Mesothelial cell of epicardium (in vitro differentiated cells): ENCODE measurements at regions not wholly inside any gene's neighbourhood (a gene's known extent, or its start where the extent isn't known, plus 50 kb on each side); places are given as distances from the start of the nearest gene placed in this dataset.
"Not testable (repeated sequence)": the region's sequence is repeated elsewhere in the genome, so short reads cannot be mapped to it uniquely, and the experiment has no call there.

Source experiments
- DNase-seq, 2 experiments: peaks; one replicate each; pipeline ENCODE4 v3.0.0; 2021; ENCODE audit warnings: low spot score in 2 of 2; ENCODE audit not compliant: unreplicated experiment in 2 of 2
- H3K27ac Mint-ChIP-seq: 2 replicates; pipeline ENCODE4 v1.8.0; 2021; ENCODE audit warnings: mixed read lengths
- H3K27me3 Mint-ChIP-seq: 2 replicates; pipeline ENCODE4 v1.8.0; 2021; ENCODE audit warnings: low read depth, mixed read lengths
- H3K36me3 Mint-ChIP-seq: 2 replicates; pipeline ENCODE4 v1.8.0; 2021; ENCODE audit warnings: mixed read lengths
- H3K4me1 Mint-ChIP-seq: 2 replicates; pipeline ENCODE4 v1.8.0; 2021; ENCODE audit warnings: mixed read lengths
- H3K4me3 Mint-ChIP-seq: 2 replicates; pipeline ENCODE4 v1.8.0; 2021; ENCODE audit warnings: mild to moderate bottlenecking, moderate library complexity, mixed read lengths
- H3K9me3 Mint-ChIP-seq: 2 replicates; pipeline ENCODE4 v1.8.0; 2021; ENCODE audit warnings: mixed read lengths
- CTCF ChIP-seq: fragments of 200-600 bp; sonication (generic); IDR thresholded peaks from one replicate; pipeline ENCODE4 v1.5.0; 2021; ENCODE audit warnings: antibody characterized with exemption; ENCODE audit not compliant: unreplicated experiment

DNA sequence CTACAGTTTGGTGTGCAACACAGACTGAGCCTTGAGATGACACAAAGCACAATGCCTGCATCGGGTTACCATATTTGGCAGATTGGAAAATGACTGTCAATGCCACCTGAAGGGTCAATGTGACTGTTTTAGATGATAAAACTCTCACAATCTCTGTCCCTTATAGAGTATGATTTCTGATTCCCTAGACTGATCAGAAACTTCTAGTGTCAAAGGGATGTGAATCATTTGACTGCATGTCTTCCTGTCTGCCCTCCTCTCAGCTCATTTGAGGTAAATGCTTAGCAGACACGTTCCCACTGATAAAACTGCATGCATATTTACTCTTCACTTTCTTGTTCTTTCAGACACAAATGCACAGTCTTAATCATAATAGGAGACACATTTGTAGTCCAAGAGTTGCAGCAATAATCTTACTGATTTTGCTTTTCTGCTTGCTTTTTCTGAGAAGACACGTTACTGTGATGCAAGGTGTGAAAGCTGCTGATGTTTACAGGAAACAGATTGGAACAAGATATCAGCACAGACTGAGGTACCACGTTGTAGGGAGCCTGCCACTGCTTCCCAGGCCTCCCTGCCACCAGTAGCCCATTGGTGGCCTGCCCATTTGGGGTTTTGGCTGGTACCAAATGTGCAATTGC, 77.8 kb downstream of the GCNT4 start:
- H3K9me3 Mint-ChIP-seq: peaks cover 13% of the 10 kb centered on the region

DNA sequence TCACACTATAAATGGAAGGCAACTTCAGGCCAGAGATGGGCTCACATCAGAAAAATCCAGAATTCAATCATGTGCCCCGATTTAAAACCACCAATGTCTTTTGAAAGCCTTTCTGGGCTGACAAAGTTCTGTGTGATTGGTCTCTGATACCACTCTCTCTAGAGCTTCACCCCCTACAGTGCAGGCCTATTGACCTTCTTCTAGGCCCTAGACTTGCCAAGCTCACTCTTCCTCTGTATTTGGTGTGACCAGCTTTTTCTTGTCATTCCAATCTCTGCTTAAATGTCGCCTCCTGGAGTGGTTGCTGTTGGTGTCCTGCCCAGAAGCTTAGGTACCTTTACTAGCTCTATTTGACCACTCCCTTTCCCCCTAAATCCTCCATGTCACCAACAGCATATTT, 78.7 kb downstream of the GCNT4 start:
- Mint-ChIP-seq H3K27me3 (no peaks in the 10 kb centered on the region), H3K4me3 (no peak overlapping the region), H3K4me1 (peaks cover 10% of the 10 kb centered on the region), H3K9me3 (peaks cover 14% of the 10 kb centered on the region), H3K27ac (no peak overlapping the region), H3K36me3 (peaks cover 2% of the 10 kb centered on the region)
- no peak for TF ChIP-seq CTCF
- DNase-seq: no peak

More for the DNA sequence above, 77.8 kb downstream of the GCNT4 start:
- TF ChIP-seq CTCF: no peak
- Mint-ChIP-seq H3K27me3 (no peaks in the 10 kb centered on the region), H3K4me3 (no peak overlapping the region), H3K27ac (no peak overlapping the region), H3K4me1 (peaks cover 9% of the 10 kb centered on the region), H3K36me3 (peaks cover 2% of the 10 kb centered on the region)
- no peak for DNase-seq

DNA sequence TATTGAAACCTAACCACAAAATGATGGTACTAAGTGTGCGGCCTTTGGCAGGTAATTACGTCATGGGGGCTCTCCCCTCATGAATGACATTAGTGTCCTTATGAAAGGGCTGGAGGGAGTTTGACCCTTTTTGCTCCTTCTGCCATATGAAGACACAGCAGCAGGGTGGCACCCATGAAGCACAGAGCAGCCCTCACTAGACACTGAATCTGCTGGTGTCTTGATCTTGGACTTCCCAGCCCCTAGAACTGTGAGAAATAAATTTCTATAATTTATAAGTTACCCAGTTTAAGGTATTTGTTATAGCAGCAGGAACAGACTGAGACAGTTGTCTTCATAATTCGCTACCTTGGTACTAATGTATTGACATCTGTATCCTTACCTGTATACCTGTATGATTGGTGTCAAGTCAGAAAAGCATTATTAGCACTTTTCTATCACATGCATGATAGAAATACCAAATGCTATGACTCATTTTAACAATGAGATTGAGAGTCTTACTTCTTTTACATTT, 80.4 kb downstream of the GCNT4 start:
- no peak for DNase-seq
- peaks cover 17% of the 10 kb centered on the region for H3K9me3 Mint-ChIP-seq
- H3K4me1 Mint-ChIP-seq: peaks cover 15% of the 10 kb centered on the region
- no peak for TF ChIP-seq CTCF
- H3K4me3 Mint-ChIP-seq: no peak overlapping the region
- peaks cover 2% of the 10 kb centered on the region for H3K36me3 Mint-ChIP-seq
- no peak overlapping the region for H3K27ac Mint-ChIP-seq
- no peaks in the 10 kb centered on the region for H3K27me3 Mint-ChIP-seq

DNA sequence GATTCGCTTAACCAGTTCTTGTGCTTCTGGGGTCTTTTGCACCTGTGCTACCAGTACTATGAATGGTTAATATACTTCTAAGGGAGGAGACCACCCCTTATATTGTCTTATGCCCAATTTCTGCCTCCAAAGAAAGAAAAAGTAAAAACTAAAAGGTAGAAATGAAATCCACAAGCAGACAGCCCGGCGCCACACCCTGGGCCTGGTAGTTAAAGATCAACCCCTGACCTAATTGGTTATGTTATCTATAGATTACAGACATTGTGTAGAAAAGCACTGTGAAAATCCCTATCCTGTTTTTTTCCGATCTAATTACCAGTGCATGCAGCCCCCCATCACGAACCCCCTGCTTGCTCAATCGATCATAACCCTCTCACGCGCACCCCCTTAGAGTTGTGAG, 81.5 kb downstream of the GCNT4 start:
- Mint-ChIP-seq H3K9me3 (peaks cover 16% of the 10 kb centered on the region), H3K4me1 (peaks cover 21% of the 10 kb centered on the region)
- not testable (repeated sequence) for DNase-seq, H3K27me3 Mint-ChIP-seq, H3K27ac Mint-ChIP-seq, H3K36me3 Mint-ChIP-seq, H3K4me3 Mint-ChIP-seq

DNA sequence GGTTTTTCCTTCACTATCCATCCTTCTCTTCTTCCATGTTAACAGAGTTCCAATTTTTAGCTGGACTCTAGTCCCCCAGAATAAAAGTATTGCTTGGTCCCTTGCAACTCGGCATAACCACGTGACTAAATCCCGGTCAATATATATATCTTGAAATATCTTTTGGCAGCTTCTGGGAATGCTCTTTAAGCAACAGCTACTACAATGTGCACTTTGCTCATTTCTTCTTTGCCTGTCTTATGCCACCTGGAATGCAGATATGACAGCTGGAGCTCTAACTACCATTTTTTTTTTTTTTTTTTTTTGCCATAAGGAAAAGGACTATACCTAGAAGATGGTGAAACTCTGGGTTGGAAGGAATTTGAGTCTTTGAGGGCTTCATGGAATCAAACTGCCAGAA, 82.6 kb downstream of the GCNT4 start:
- Mint-ChIP-seq H3K27ac (no peak overlapping the region), H3K27me3 (no peaks in the 10 kb centered on the region), H3K36me3 (no peaks in the 10 kb centered on the region), H3K4me3 (no peak overlapping the region), H3K9me3 (peaks cover 9% of the 10 kb centered on the region), H3K4me1 (peaks cover 26% of the 10 kb centered on the region)
- TF ChIP-seq CTCF: no peak
- DNase-seq: no peak

DNA sequence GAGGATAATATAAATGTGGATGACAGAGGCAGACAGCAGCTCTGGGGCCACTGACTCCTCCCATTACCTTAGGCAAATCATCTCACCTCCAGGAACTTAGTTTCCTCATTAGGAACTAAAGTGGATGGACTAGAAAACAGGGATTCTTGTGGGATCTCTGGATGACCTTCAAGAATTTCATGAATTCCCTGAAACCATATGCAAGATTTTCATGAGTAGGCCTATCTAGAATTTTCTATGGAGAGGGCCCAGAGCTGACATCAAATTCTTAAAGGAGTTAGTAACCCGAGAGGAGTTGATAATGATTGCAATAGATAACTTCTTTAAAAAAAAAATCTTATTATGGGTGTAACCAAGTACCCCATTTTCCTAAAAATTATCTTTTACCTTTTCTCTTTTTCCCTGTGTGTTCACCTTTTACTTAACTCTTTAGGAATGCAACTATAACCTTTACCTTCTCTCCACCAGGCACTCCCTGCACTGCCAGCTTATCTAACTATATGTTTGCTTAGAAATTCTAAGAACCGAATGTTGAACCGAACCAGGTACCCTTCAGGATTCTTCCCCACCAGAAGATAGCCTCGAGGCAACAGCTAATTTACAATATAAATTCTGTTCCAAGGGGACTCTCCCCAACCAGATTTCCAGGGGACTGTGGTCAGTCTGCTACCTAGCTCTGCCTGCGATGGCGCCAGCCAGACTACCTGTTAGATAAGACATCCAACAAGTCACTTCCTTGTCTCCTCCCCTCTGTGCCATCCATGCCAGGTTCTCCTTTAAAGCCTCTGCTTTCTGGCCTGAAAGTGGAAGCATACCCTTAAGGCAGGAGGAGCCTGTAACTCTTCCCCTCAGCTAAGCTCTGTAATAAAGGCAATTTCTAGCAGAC, 86.0 kb downstream of the GCNT4 start:
- peaks cover 7% of the 10 kb centered on the region for H3K9me3 Mint-ChIP-seq
- DNase-seq: no peak
- peak overlapping the region; percentile 74 for H3K27ac Mint-ChIP-seq
- H3K4me3 Mint-ChIP-seq: no peak overlapping the region
- TF ChIP-seq CTCF: no peak
- peaks cover 43% of the 10 kb centered on the region for H3K4me1 Mint-ChIP-seq
- no peaks in the 10 kb centered on the region for H3K27me3 Mint-ChIP-seq
- H3K36me3 Mint-ChIP-seq: no peaks in the 10 kb centered on the region
